SK-N-SH (cell line): ENCODE measurements at regions not wholly inside any gene's neighbourhood (a gene's known extent, or its start where the extent isn't known, plus 50 kb on each side); places are given as distances from the start of the nearest gene placed in this dataset.

Source experiments
- CTCF ChIA-PET: fragments of 300-600, 350-600 bp; formaldehyde crosslinking; extraction: SDS; loops from one replicate; lab custom pipeline; 2021; lab: Yijun Ruan, JAX
- POLR2A ChIA-PET: fragments of 350-600 bp; sonication (Branson Sonifier 250); formaldehyde crosslinking; extraction: SDS; loops from one replicate; lab custom pipeline; 2020; ENCODE audit warnings: antibody characterized with exemption, inconsistent platforms; lab: Yijun Ruan, JAX
- DNase-seq: peaks from one replicate; pipeline ENCODE4 v3.0.0; 2012
- H2AFZ ChIP-seq: fragments of 200-600 bp; sonication (generic); 2 replicates; pipeline ENCODE4 v1.8.1; 2016; ENCODE audit warnings: antibody characterized with exemption, mild to moderate bottlenecking, low read depth
- H3F3A ChIP-seq: fragments of 200-600 bp; sonication (generic); replicated peaks from 2 replicates; pipeline ENCODE3; 2016; ENCODE audit warnings: antibody characterized with exemption, mild to moderate bottlenecking; ENCODE audit not compliant: insufficient read depth
- H3K27ac ChIP-seq, 2 experiments: fragments of 200-500 bp in 1 of 2; fragments of 200-600 bp in 1 of 2; sonication (Bioruptor generic) in 1 of 2; sonication (generic), shearing (Covaris generic) in 1 of 2; 2 replicates each; pipeline versions ENCODE4 v1.5.1 to v1.6.1; 2014 to 2016; ENCODE audit warnings: low read depth in 2 of 2, inconsistent platforms in 1 of 2, low read length in 1 of 2, mild to moderate bottlenecking in 1 of 2, mixed read lengths in 1 of 2
- H3K27me3 ChIP-seq: fragments of 200-600 bp; sonication (generic), shearing (Covaris generic); 2 replicates; pipeline ENCODE4 v1.6.1; 2016; ENCODE audit warnings: mixed run types; ENCODE audit not compliant: insufficient read depth
- H3K36me3 ChIP-seq, 2 experiments: fragments of 200-500 bp in 1 of 2; fragments of 200-600 bp in 1 of 2; sonication (Bioruptor generic) in 1 of 2; sonication (generic) in 1 of 2; replicated peaks in 1 of 2; 2 replicates each; pipeline versions ENCODE3 to v1.5.1; 2014 to 2016; ENCODE audit warnings: low read length in 1 of 2, mild to moderate bottlenecking in 1 of 2; ENCODE audit not compliant: insufficient read depth in 2 of 2, control insufficient read depth in 1 of 2
- H3K4me1 ChIP-seq, 2 experiments: fragments of 200-500 bp in 1 of 2; fragments of 200-600 bp in 1 of 2; sonication (Bioruptor generic) in 1 of 2; sonication (generic), shearing (Covaris generic) in 1 of 2; 2 replicates each; pipeline versions ENCODE4 v1.5.1 to v1.6.1; 2014 to 2016; ENCODE audit warnings: low read depth in 1 of 2, low read length in 1 of 2, mixed run types in 1 of 2; ENCODE audit not compliant: insufficient read depth in 2 of 2, control insufficient read depth in 1 of 2
- H3K4me2 ChIP-seq: fragments of 200-600 bp; sonication (generic), shearing (Covaris generic); 2 replicates; pipeline ENCODE4 v1.6.1; 2017; ENCODE audit warnings: mixed run types
- H3K4me3 ChIP-seq, 2 experiments: fragments of 200-500 bp in 1 of 2; fragments of 200-600 bp in 1 of 2; sonication (Bioruptor generic) in 1 of 2; sonication (generic), shearing (Covaris generic) in 1 of 2; 2 replicates each; pipeline versions ENCODE4 v1.5.1 to v1.8.1; 2014 to 2016; ENCODE audit warnings: low read depth in 2 of 2, inconsistent platforms in 1 of 2, low read length in 1 of 2, mild to moderate bottlenecking in 1 of 2, mixed read lengths in 1 of 2, moderate library complexity in 1 of 2
- H3K79me2 ChIP-seq: fragments of 200-600 bp; sonication (generic); 2 replicates; pipeline ENCODE4 v1.8.1; 2017; ENCODE audit warnings: mild to moderate bottlenecking; ENCODE audit not compliant: insufficient read depth
- H3K9ac ChIP-seq: fragments of 200-600 bp; sonication (generic); 2 replicates; pipeline ENCODE4 v1.6.1; 2017; ENCODE audit warnings: mixed run types
- H3K9me2 ChIP-seq: fragments of 200-600 bp; sonication (generic); 2 replicates; pipeline ENCODE4 v1.6.1; 2017; ENCODE audit warnings: mixed run types
- H3K9me3 ChIP-seq: fragments of 200-600 bp; sonication (generic); 2 replicates; pipeline ENCODE4 v1.6.1; 2017; ENCODE audit warnings: mixed run types, mild to moderate bottlenecking, moderate library complexity
- H4K20me1 ChIP-seq: fragments of 200-600 bp; sonication (generic); 2 replicates; pipeline ENCODE4 v1.6.1; 2017; ENCODE audit warnings: mild to moderate bottlenecking, mixed run types; ENCODE audit not compliant: insufficient read depth
- CHD2 ChIP-seq: fragments of 150-350 bp; IDR thresholded peaks from 2 replicates; pipeline ENCODE4 v1.6.1; 2018; ENCODE audit warnings: low read length; ENCODE audit not compliant: partially characterized antibody
- ELF1 ChIP-seq: IDR thresholded peaks from 2 replicates; pipeline ENCODE4 v1.4.0; 2012
- EP300 ChIP-seq, 2 experiments: IDR thresholded peaks; 2 replicates each; pipeline versions ENCODE4 v1.4.0 to v1.6.1; 2012; ENCODE audit warnings: borderline replicate concordance in 1 of 2, low read depth in 1 of 2, low read length in 1 of 2
- EZH2phosphoT487 ChIP-seq: fragments of 200-600 bp; sonication (generic); IDR thresholded peaks from 2 replicates; pipeline ENCODE4 v1.6.1; 2017; ENCODE audit warnings: low read depth, mixed run types, mild to moderate bottlenecking, antibody characterized with exemption, moderate library complexity, borderline replicate concordance
- GABPA ChIP-seq: IDR thresholded peaks from 2 replicates; pipeline ENCODE4 v1.4.0; 2012; ENCODE audit warnings: low read depth, mild to moderate bottlenecking
- JUND ChIP-seq: IDR thresholded peaks from 2 replicates; pipeline ENCODE4 v1.4.0; 2012
- MEF2A ChIP-seq: IDR thresholded peaks from 2 replicates; pipeline ENCODE4 v1.4.0; 2012; ENCODE audit warnings: low read depth, borderline replicate concordance
- POLR2AphosphoS5 ChIP-seq: IDR thresholded peaks from 2 replicates; pipeline ENCODE4 v1.6.1; 2012; ENCODE audit warnings: low read depth, low read length
- RAD21 ChIP-seq: IDR thresholded peaks from 2 replicates; pipeline ENCODE4 v1.6.1; 2012; ENCODE audit warnings: mild to moderate bottlenecking, low read length
- RCOR1 ChIP-seq: fragments of 150-350 bp; IDR thresholded peaks from 2 replicates; pipeline ENCODE4 v1.6.1; 2017; ENCODE audit warnings: antibody characterized with exemption, low read length
- SMC3 ChIP-seq: IDR thresholded peaks from 2 replicates; pipeline ENCODE4 v1.6.1; 2012; ENCODE audit warnings: low read depth, low read length, improper control_type of control experiment
- TCF12 ChIP-seq: IDR thresholded peaks from 2 replicates; pipeline ENCODE4 v1.4.0; 2012
- TEAD4 ChIP-seq: IDR thresholded peaks from 2 replicates; pipeline ENCODE4 v1.4.0; 2012; ENCODE audit warnings: mild to moderate bottlenecking, borderline replicate concordance; ENCODE audit not compliant: insufficient read depth
- YY1 ChIP-seq: IDR thresholded peaks from 2 replicates; pipeline ENCODE4 v1.4.0; 2012; ENCODE audit warnings: low read depth, mild to moderate bottlenecking
- WGBS: methylation state at CpG from one replicate; pipeline ENCODE4 v1.1.6; 2017; ENCODE audit warnings: low lambda C conversion rate; 5-methylcytosine and 5-hydroxymethylcytosine counted together
- small RNA-seq, 7 experiments: library from RNA; depleted of rRNA; stranded (forward); fragments of <200 nt; gene quantifications; one replicate each; pipeline ENCODE3, GENCODE V24; 2012
- TF ChIP-seq, protein P1 (sequence below): IDR thresholded peaks from 2 replicates; pipeline ENCODE4 v1.4.0; 2012; ENCODE audit warnings: low read depth
- TF ChIP-seq, protein P2 (sequence below): IDR thresholded peaks from 2 replicates; pipeline ENCODE4 v1.4.0; 2012; ENCODE audit warnings: low read depth, borderline replicate concordance

DNA sequence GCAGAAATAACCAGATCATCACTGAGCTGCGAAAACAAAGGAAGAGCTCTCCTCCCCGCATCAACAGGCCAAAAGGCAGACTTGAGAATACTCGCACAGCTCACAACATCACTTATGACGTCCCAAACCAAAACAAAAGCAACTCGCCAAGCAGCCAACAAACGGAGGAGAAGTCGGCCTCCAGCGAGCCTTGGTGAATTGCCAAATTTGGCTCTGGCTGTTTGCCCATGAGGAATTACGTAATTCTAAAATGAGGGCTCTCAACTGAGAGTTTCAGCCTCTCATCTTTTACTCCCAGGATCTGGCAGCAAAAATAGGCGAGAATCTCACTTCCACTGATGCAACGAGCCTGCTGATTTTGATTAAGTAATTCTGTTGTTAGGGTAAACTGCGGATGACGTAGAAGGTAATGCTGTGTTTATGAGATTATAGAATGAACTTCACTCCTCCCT is 51.7 kb upstream of the SEMA6A start:
- Histone ChIP-seq H3K9ac (no peak overlapping the region), H3K9me3 (no peaks in the 10 kb centered on the region), H2AFZ (no peak overlapping the region), H3F3A (no peaks in the 10 kb centered on the region), H3K79me2 (no peaks in the 10 kb centered on the region), H3K4me3 (no peak overlapping the region), H3K36me3 (no peaks in the 10 kb centered on the region), H3K27ac (no peak overlapping the region)
- no peak for DNase-seq
- CTCF ChIA-PET = interaction anchor here (1.6 kb wide), 1 partner anchor 23 kb away, joined by 5 read pairs; no protein-coding TSS in a partner anchor
- WGBS = 37% methylated on average over 13 of the region's 13 CpGs
- POLR2A ChIA-PET = no interaction called here
- TF ChIP-seq TCF12 (no peak), ELF1 (no peak), MEF2A (no peak), EZH2phosphoT487 (no peak), YY1 (no peak), EP300 (IDR thresholded peaks at IDR 0.05; ENCODE audit: borderline replicate concordance in 1 of 2, low read depth in 1 of 2, low read length in 1 of 2) (no peak), RAD21 (no peak), SMC3 (no peak), TEAD4 (no peak), POLR2AphosphoS5 (no peak), JUND (no peak), CHD2 (no peak), GABPA (no peak), RCOR1 (no peak)
- TF ChIP-seq, protein P1, sequence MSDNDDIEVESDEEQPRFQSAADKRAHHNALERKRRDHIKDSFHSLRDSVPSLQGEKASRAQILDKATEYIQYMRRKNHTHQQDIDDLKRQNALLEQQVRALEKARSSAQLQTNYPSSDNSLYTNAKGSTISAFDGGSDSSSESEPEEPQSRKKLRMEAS = no peak
- TF ChIP-seq, protein P2, sequence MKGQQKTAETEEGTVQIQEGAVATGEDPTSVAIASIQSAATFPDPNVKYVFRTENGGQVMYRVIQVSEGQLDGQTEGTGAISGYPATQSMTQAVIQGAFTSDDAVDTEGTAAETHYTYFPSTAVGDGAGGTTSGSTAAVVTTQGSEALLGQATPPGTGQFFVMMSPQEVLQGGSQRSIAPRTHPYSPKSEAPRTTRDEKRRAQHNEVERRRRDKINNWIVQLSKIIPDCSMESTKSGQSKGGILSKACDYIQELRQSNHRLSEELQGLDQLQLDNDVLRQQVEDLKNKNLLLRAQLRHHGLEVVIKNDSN = no peak
- TF ChIP-seq, all 33 proteins: peak for 0
- Histone ChIP-seq H3K9me2 (no peaks in the 10 kb centered on the region), H4K20me1 (no peaks in the 10 kb centered on the region), H3K4me1 (no peaks in the 10 kb centered on the region), H3K27me3 (no peaks in the 10 kb centered on the region), H3K4me2 (no peak overlapping the region)

Small RNAs in the stretch of these regions (small RNA-seq; reads per million reads assigned to genes)
- gene AC093534.1 = 0 reads per million in 7 experiments
- gene RNU7-34P = 0 to 6.8 (median 0.40) reads per million in 7 experiments
